Activated naive CD8-positive, alpha-beta T cell treated with anti-CD3 and anti-CD28 coated beads for 36 hours (primary cell): ENCODE measurements at regions not wholly inside any gene's neighbourhood (a gene's known extent, or its start where the extent isn't known, plus 50 kb on each side); places are given as distances from the start of the nearest gene placed in this dataset.
"Not testable (repeated sequence)": the region's sequence is repeated elsewhere in the genome, so short reads cannot be mapped to it uniquely, and the experiment has no call there.

ENCODE experiments used
- DNase-seq: peaks from one replicate; pipeline ENCODE4 v3.0.0; 2021
- H3K27ac Mint-ChIP-seq: one replicate; pipeline ENCODE4 v1.8.0; 2022; ENCODE audit warnings: mild to moderate bottlenecking, moderate library complexity, mixed read lengths
- H3K27me3 Mint-ChIP-seq: one replicate; pipeline ENCODE4 v1.8.0; 2022; ENCODE audit warnings: mild to moderate bottlenecking, mixed read lengths
- H3K36me3 Mint-ChIP-seq: one replicate; pipeline ENCODE4 v1.8.0; 2021; ENCODE audit warnings: mild to moderate bottlenecking, mixed read lengths
- H3K4me1 Mint-ChIP-seq: one replicate; pipeline ENCODE4 v1.8.0; 2021; ENCODE audit warnings: mixed read lengths
- H3K4me3 Mint-ChIP-seq: one replicate; pipeline ENCODE4 v1.8.0; 2022; ENCODE audit warnings: mild to moderate bottlenecking, moderate library complexity, mixed read lengths
- H3K9me3 Mint-ChIP-seq: one replicate; pipeline ENCODE4 v1.8.0; 2022; ENCODE audit warnings: mixed read lengths

GRCh38 chr5:176018598-176018997, 50.5 kb upstream of the THOC3 start:
- not testable (repeated sequence) for H3K4me1 Mint-ChIP-seq, H3K4me3 Mint-ChIP-seq, H3K36me3 Mint-ChIP-seq, H3K27ac Mint-ChIP-seq, H3K27me3 Mint-ChIP-seq, H3K9me3 Mint-ChIP-seq, DNase-seq

GRCh38 chr5:176020852-176021251, 52.7 kb upstream of the THOC3 start:
- not testable (repeated sequence) for H3K27me3 Mint-ChIP-seq, H3K4me1 Mint-ChIP-seq, H3K27ac Mint-ChIP-seq, H3K9me3 Mint-ChIP-seq, H3K4me3 Mint-ChIP-seq, H3K36me3 Mint-ChIP-seq, DNase-seq

- not testable (repeated sequence) for H3K9me3 Mint-ChIP-seq, H3K4me3 Mint-ChIP-seq, H3K4me1 Mint-ChIP-seq, H3K27me3 Mint-ChIP-seq, DNase-seq, H3K27ac Mint-ChIP-seq, H3K36me3 Mint-ChIP-seq
Measured at GRCh38 chr5:176023535-176023934, 55.4 kb upstream of the THOC3 start.

GRCh38 chr5:176029445-176029844, 61.3 kb upstream of the THOC3 start:
- not testable (repeated sequence) for H3K4me3 Mint-ChIP-seq, H3K4me1 Mint-ChIP-seq, H3K9me3 Mint-ChIP-seq, H3K36me3 Mint-ChIP-seq, H3K27me3 Mint-ChIP-seq, DNase-seq, H3K27ac Mint-ChIP-seq

GRCh38 chr5:176030361-176031117, 62.4 kb upstream of the THOC3 start:
- not testable (repeated sequence) for H3K36me3 Mint-ChIP-seq, DNase-seq

GRCh38 chr5:176031118-176031510, 63.0 kb upstream of the THOC3 start:
- H3K4me1 Mint-ChIP-seq, result peaks cover 12% of the 10 kb centered on the region
- H3K4me3 Mint-ChIP-seq, H3K9me3 Mint-ChIP-seq, H3K27me3 Mint-ChIP-seq, DNase-seq, H3K27ac Mint-ChIP-seq, H3K36me3 Mint-ChIP-seq: not testable (repeated sequence)

More at GRCh38 chr5:176030361-176031117, 62.4 kb upstream of the THOC3 start:
- not testable (repeated sequence) for H3K27ac Mint-ChIP-seq, H3K4me3 Mint-ChIP-seq, H3K4me1 Mint-ChIP-seq, H3K9me3 Mint-ChIP-seq, H3K27me3 Mint-ChIP-seq

GRCh38 chr5:176033186-176033585, 65.1 kb upstream of the THOC3 start:
- not testable (repeated sequence) for H3K36me3 Mint-ChIP-seq, H3K27me3 Mint-ChIP-seq, DNase-seq, H3K9me3 Mint-ChIP-seq, H3K4me3 Mint-ChIP-seq, H3K27ac Mint-ChIP-seq
- H3K4me1 Mint-ChIP-seq, result peaks cover 13% of the 10 kb centered on the region

- H3K9me3 Mint-ChIP-seq, H3K36me3 Mint-ChIP-seq: not testable (repeated sequence)
- peak overlapping the region; percentile 59 for H3K4me3 Mint-ChIP-seq
Measured at GRCh38 chr5:176034407-176035200, 66.5 kb upstream of the THOC3 start.

GRCh38 chr5:176035201-176035530, 67.1 kb upstream of the THOC3 start:
- H3K4me1 Mint-ChIP-seq, result peaks cover 23% of the 10 kb centered on the region
- not testable (repeated sequence) for DNase-seq, H3K9me3 Mint-ChIP-seq, H3K27me3 Mint-ChIP-seq, H3K36me3 Mint-ChIP-seq
- H3K27ac Mint-ChIP-seq, result peak overlapping the region; percentile 28
- H3K4me3 Mint-ChIP-seq, result peak overlapping the region; percentile 59

More at GRCh38 chr5:176034407-176035200, 66.5 kb upstream of the THOC3 start:
- not testable (repeated sequence) for DNase-seq, H3K27me3 Mint-ChIP-seq
- peaks cover 20% of the 10 kb centered on the region for H3K4me1 Mint-ChIP-seq
- H3K27ac Mint-ChIP-seq, result peak overlapping the region; percentile 28

- peak; percentile 8 for DNase-seq
Measured at GRCh38 chr5:176035816-176036308, 67.7 kb upstream of the THOC3 start.

GRCh38 chr5:176036391-176036790, 68.3 kb upstream of the THOC3 start:
- H3K27me3 Mint-ChIP-seq, DNase-seq, H3K36me3 Mint-ChIP-seq, H3K9me3 Mint-ChIP-seq: not testable (repeated sequence)
- H3K27ac Mint-ChIP-seq, result peak overlapping the region; percentile 77
- H3K4me3 Mint-ChIP-seq, result peak overlapping the region; percentile 70
- peaks cover 28% of the 10 kb centered on the region for H3K4me1 Mint-ChIP-seq

More at GRCh38 chr5:176035816-176036308, 67.7 kb upstream of the THOC3 start:
- H3K36me3 Mint-ChIP-seq, H3K9me3 Mint-ChIP-seq, H3K27me3 Mint-ChIP-seq: not testable (repeated sequence)
- Mint-ChIP-seq H3K4me1 (peaks cover 26% of the 10 kb centered on the region), H3K4me3 (peak overlapping the region; percentile 70), H3K27ac (peak overlapping the region; percentile 77)

GRCh38 chr5:176037190-176037589, 69.1 kb upstream of the THOC3 start:
- peak overlapping the region; percentile 15 for H3K4me3 Mint-ChIP-seq
- not testable (repeated sequence) for H3K9me3 Mint-ChIP-seq

GRCh38 chr5:176040105-176040801, 72.1 kb upstream of the THOC3 start:
- H3K27ac Mint-ChIP-seq, H3K27me3 Mint-ChIP-seq, H3K9me3 Mint-ChIP-seq, H3K36me3 Mint-ChIP-seq, DNase-seq, H3K4me3 Mint-ChIP-seq: not testable (repeated sequence)
- H3K4me1 Mint-ChIP-seq, result peaks cover 37% of the 10 kb centered on the region

More at GRCh38 chr5:176037190-176037589, 69.1 kb upstream of the THOC3 start:
- DNase-seq, H3K36me3 Mint-ChIP-seq, H3K27me3 Mint-ChIP-seq: not testable (repeated sequence)
- H3K27ac Mint-ChIP-seq, result peak overlapping the region; percentile 56
- peaks cover 35% of the 10 kb centered on the region for H3K4me1 Mint-ChIP-seq

- H3K4me3 Mint-ChIP-seq, H3K27me3 Mint-ChIP-seq, H3K9me3 Mint-ChIP-seq, DNase-seq, H3K36me3 Mint-ChIP-seq: not testable (repeated sequence)
- Mint-ChIP-seq H3K4me1 (peaks cover 31% of the 10 kb centered on the region), H3K27ac (peak overlapping the region; percentile 62)
Measured at GRCh38 chr5:176041248-176041994, 73.3 kb upstream of the THOC3 start.
